Thoracic aorta (tissue), 2 donors: ENCODE measurements at regions not wholly inside any gene's neighbourhood (a gene's known extent, or its start where the extent isn't known, plus 50 kb on each side); places are given as distances from the start of the nearest gene placed in this dataset.

Experiments used
- ATAC-seq: fragments of 150-250 bp; one replicate; pipeline ENCODE4 v1.8.0; 2017; ENCODE audit warnings: low read depth; ENCODE audit not compliant: insufficient number of reproducible peaks, low FRiP score
- DNase-seq: peaks from one replicate; pipeline ENCODE4 v3.0.0-alpha.2; 2020; ENCODE audit warnings: low spot score
- H3K27ac ChIP-seq, 2 donors: fragments of 200-600 bp; sonication (generic); 1 replicate in 1 of 2; 2 replicates in 1 of 2; pipeline ENCODE4 v1.5.1; 2016; ENCODE audit warnings: mild to moderate bottlenecking in 2 of 2, moderate library complexity in 2 of 2
- H3K27me3 ChIP-seq: fragments of 200-600 bp; sonication (generic); replicated peaks from 2 replicates; pipeline ENCODE4 v1.6.0; 2016; ENCODE audit warnings: mild to moderate bottlenecking; ENCODE audit not compliant: insufficient read depth
- H3K36me3 ChIP-seq: fragments of 200-600 bp; sonication (generic); one replicate; pipeline ENCODE4 v1.5.1; 2016
- H3K4me1 ChIP-seq, 2 donors: fragments of 200-600 bp; sonication (generic); 1 replicate in 1 of 2; 2 replicates in 1 of 2; pipeline versions ENCODE4 v1.5.1 to v1.6.0; 2016; ENCODE audit warnings: low read depth in 2 of 2, mild to moderate bottlenecking in 1 of 2; ENCODE audit not compliant: control insufficient read depth in 1 of 2
- H3K4me3 ChIP-seq: fragments of 200-600 bp; sonication (generic); 2 replicates; pipeline ENCODE4 v1.5.1; 2016; ENCODE audit warnings: mild to moderate bottlenecking
- H3K9me3 ChIP-seq: fragments of 200-600 bp; sonication (generic); 2 replicates; pipeline ENCODE4 v1.5.1; 2016
- TF ChIP-seq, protein P1 (sequence below): fragments of 200-600 bp; sonication (generic); IDR thresholded peaks from one replicate; pipeline ENCODE4 v1.5.1; 2019; ENCODE audit warnings: antibody characterized with exemption

DNA sequence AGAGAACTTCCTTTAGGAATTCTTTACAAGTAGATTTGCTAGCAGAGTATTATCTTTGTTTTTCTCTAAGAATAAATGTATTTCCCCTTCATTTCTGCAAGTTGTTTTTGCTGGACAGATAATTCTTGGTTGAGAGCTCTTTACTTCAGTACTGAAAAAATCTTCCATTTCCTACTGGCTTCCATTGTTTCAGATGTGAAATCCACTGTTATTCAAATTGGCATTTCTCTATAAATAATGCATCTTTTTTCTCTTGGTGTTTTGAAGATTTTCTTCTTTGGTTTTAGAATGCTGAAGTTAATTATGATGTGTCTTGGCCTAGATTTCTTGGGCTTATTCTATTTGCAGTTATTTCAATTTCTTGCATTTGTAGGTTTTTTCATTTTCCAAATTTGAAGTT, 270.0 kb upstream of the GYPC start:
- no peak for DNase-seq
- H3K4me3 ChIP-seq = no peak overlapping the region
- no peaks in the 10 kb centered on the region for H3K27me3 ChIP-seq
- H3K27ac ChIP-seq = no peak overlapping the region
- no peak for ATAC-seq
- H3K4me1 ChIP-seq = no peaks in the 10 kb centered on the region
- TF ChIP-seq, protein P1, sequence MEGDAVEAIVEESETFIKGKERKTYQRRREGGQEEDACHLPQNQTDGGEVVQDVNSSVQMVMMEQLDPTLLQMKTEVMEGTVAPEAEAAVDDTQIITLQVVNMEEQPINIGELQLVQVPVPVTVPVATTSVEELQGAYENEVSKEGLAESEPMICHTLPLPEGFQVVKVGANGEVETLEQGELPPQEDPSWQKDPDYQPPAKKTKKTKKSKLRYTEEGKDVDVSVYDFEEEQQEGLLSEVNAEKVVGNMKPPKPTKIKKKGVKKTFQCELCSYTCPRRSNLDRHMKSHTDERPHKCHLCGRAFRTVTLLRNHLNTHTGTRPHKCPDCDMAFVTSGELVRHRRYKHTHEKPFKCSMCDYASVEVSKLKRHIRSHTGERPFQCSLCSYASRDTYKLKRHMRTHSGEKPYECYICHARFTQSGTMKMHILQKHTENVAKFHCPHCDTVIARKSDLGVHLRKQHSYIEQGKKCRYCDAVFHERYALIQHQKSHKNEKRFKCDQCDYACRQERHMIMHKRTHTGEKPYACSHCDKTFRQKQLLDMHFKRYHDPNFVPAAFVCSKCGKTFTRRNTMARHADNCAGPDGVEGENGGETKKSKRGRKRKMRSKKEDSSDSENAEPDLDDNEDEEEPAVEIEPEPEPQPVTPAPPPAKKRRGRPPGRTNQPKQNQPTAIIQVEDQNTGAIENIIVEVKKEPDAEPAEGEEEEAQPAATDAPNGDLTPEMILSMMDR = no peak
- no peaks in the 10 kb centered on the region for H3K9me3 ChIP-seq
- H3K36me3 ChIP-seq = no peaks in the 10 kb centered on the region

DNA sequence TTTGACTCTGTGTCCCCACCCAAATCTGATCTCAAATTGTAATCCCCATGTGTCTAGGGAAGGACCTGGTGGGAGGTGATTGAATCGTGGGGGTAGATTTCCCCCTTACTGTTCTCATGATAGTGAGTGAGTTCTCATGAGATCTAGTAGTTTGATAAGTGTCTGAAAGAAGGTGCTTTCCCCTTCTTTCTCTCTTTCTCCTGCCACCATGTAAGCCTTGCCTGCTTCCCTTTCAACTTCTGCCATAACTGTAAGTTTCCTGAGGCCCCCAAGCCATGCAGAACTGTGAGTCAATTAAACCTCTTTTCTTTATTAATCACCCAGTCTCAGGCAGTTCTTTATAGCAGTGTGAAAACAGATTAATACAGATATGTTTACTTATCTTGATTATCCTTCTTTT, 266.5 kb upstream of the GYPC start:
- H3K9me3 ChIP-seq = no peaks in the 10 kb centered on the region
- ATAC-seq (no peak), DNase-seq (no peak)
- H3K4me1 ChIP-seq = no peaks in the 10 kb centered on the region
- H3K27me3 ChIP-seq = no peaks in the 10 kb centered on the region
- H3K36me3 ChIP-seq = no peaks in the 10 kb centered on the region
- no peak overlapping the region for H3K27ac ChIP-seq
- no peak overlapping the region for H3K4me3 ChIP-seq
- TF ChIP-seq, protein P1 = no peak

DNA sequence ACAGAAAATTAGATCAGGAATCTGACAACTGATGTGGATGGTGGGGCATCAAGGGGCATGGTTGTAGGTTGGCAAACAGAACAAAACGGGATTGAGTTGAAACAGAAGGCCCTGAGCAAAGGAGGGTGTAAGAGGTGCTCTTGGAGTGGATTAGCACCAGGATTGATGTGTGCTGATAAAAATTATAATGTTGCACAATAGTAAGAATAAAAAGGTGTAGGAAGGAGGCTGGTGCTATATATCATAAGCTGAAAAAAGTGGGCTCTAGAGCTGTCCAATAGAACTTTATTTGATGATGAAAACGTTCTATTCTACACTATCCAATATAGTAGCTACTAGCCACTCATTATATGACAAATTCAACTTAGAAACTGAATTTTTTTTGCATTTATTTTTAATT, 263.1 kb upstream of the GYPC start:
- Histone ChIP-seq H3K9me3 (no peaks in the 10 kb centered on the region), H3K27me3 (no peaks in the 10 kb centered on the region), H3K36me3 (no peaks in the 10 kb centered on the region), H3K4me3 (no peak overlapping the region), H3K27ac (no peak overlapping the region), H3K4me1 (no peaks in the 10 kb centered on the region)
- ATAC-seq = no peak
- TF ChIP-seq, protein P1 = no peak
- no peak for DNase-seq

DNA sequence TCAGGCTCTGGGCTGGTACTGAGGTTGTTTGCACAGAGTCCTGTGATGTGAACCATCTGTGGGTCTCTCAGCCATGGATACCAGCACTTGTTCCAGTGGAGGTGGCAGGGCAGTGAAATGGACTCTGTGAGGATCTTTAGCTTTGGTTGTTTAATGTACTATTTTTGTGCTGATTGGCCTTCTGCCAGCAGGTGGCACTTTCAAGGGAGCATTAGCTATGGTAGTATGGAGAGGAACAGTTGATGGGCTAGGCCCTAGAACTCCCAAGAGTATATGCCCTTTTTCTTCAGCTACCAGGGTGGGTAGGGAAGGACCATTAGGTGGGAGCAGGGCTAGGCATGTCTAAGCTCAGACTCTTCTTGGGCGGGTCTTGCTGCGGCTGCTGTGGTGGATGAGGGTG, 257.0 kb upstream of the GYPC start:
- Histone ChIP-seq H3K4me3 (no peak overlapping the region), H3K27ac (no peak overlapping the region), H3K4me1 (no peaks in the 10 kb centered on the region), H3K27me3 (no peaks in the 10 kb centered on the region), H3K36me3 (no peaks in the 10 kb centered on the region), H3K9me3 (no peaks in the 10 kb centered on the region)
- TF ChIP-seq, protein P1 = no peak
- ATAC-seq (no peak), DNase-seq (no peak)

DNA sequence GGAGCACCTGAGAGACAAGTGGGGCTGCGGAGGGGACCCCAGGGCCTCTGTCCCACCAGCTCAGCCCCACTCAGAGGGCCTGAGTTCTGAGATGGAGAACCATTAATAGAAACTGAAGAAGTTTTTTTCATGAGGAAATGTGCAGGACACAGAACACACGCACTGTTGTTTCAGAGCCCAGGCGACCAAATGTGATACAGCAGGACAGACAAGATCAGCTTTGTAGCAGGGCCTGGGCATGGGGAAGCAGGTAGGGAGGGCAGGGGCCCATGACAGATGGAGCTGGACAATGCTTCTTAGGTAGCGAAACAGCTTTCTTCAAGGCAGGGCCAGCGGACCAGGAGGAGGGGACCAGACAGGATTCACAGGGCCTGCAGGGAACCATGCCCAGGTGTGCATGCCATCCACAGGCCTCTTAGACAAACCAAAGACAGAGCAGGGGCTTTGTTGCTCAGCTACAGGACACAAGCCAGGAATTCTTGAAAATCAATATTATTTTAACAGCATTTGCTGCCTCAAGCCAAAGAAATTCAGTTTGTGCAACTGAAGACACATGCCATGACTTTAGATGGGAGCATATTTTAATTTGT, 252.8 kb upstream of the GYPC start:
- TF ChIP-seq, protein P1 = no peak
- Histone ChIP-seq H3K4me1 (no peaks in the 10 kb centered on the region), H3K4me3 (no peak overlapping the region), H3K36me3 (no peaks in the 10 kb centered on the region), H3K27ac (no peak overlapping the region), H3K9me3 (no peaks in the 10 kb centered on the region), H3K27me3 (no peaks in the 10 kb centered on the region)
- no peak for ATAC-seq
- DNase-seq = no peak
